ENCODE measurements at regions not wholly inside any gene's neighbourhood (a gene's known extent, or its start where the extent isn't known, plus 50 kb on each side); places are given as distances from the start of the nearest gene placed in this dataset.
"Not testable (repeated sequence)": the region's sequence is repeated elsewhere in the genome, so short reads cannot be mapped to it uniquely, and the experiment has no call there.

GRCh38 chr17:21470422-21470821 lies 94.3 kb downstream of the KCNJ12 start:
- POLR2A ChIA-PET; DNase-seq (ENCODE audit: low read depth, low spot score); H3K4me3 ChIP-seq (ENCODE audit: low read depth, low read length): not testable (repeated sequence)
- CTCF ChIA-PET = interaction anchor here (1.0 to 2.1 kb wide), 2 partner anchors 11 to 13 kb away, joined by 3 to 13 read pairs; no protein-coding TSS in a partner anchor

GRCh38 chr17:21470861-21471260 lies 94.7 kb downstream of the KCNJ12 start:
- POLR2A ChIA-PET = no interaction called here
- CTCF ChIA-PET = interaction anchor here (1.0 to 2.1 kb wide), 2 partner anchors 11 to 13 kb away, joined by 3 to 13 read pairs; no protein-coding TSS in a partner anchor
- no peak for DNase-seq (ENCODE audit: low read depth, low spot score)
- no peak overlapping the region for H3K4me3 ChIP-seq (ENCODE audit: low read depth, low read length)
- no peak for TF ChIP-seq CTCF (IDR thresholded peaks at IDR 0.05; ENCODE audit: insufficient read depth, low read length, missing control alignments)

GRCh38 chr17:21474815-21475214 lies 98.7 kb downstream of the KCNJ12 start:
- no peak overlapping the region for H3K4me3 ChIP-seq (ENCODE audit: low read depth, low read length)
- no peak for TF ChIP-seq CTCF (IDR thresholded peaks at IDR 0.05; ENCODE audit: insufficient read depth, low read length, missing control alignments)
- no peak for DNase-seq (ENCODE audit: low read depth, low spot score)
- CTCF ChIA-PET = interaction anchor here (1.5 kb wide), 1 partner anchor 18 kb away, joined by 6 read pairs; no protein-coding TSS in a partner anchor
- POLR2A ChIA-PET = no interaction called here

- no peak for DNase-seq (ENCODE audit: low read depth, low spot score)
- no peak overlapping the region for H3K4me3 ChIP-seq (ENCODE audit: low read depth, low read length)
- ChIA-PET POLR2A (no interaction called here), CTCF (no interaction called here)
- no peak for TF ChIP-seq CTCF (IDR thresholded peaks at IDR 0.05; ENCODE audit: insufficient read depth, low read length, missing control alignments)
These were observed 99.4 kb downstream of the KCNJ12 start for GRCh38 chr17:21475571-21475970.

- DNase-seq (ENCODE audit: low read depth, low spot score) = no peak
- CTCF ChIA-PET = no interaction called here
- TF ChIP-seq CTCF (IDR thresholded peaks at IDR 0.05; ENCODE audit: insufficient read depth, low read length, missing control alignments) = no peak
- POLR2A ChIA-PET = no interaction called here
- H3K4me3 ChIP-seq (ENCODE audit: low read depth, low read length) = no peak overlapping the region
These were observed 100.7 kb downstream of the KCNJ12 start for GRCh38 chr17:21476867-21477266.

- CTCF ChIA-PET = interaction anchor here (0.7 to 1.7 kb wide), 5 partner anchors 9 to 37 kb away, joined by 3 to 5 read pairs (median 3); no protein-coding TSS in a partner anchor
- no peak for TF ChIP-seq CTCF (IDR thresholded peaks at IDR 0.05; ENCODE audit: insufficient read depth, low read length, missing control alignments)
- no peak for DNase-seq (ENCODE audit: low read depth, low spot score)
- POLR2A ChIA-PET = no interaction called here
- no peak overlapping the region for H3K4me3 ChIP-seq (ENCODE audit: low read depth, low read length)
These were observed 106.2 kb downstream of the KCNJ12 start for GRCh38 chr17:21482189-21482865.

- DNase-seq (ENCODE audit: low read depth, low spot score); H3K4me3 ChIP-seq (ENCODE audit: low read depth, low read length); POLR2A ChIA-PET: not testable (repeated sequence)
- CTCF ChIA-PET = interaction anchor here (4.6 kb wide), 1 partner anchor 25 kb away, joined by 27 read pairs; no protein-coding TSS in a partner anchor
These were observed 111.9 kb downstream of the KCNJ12 start for GRCh38 chr17:21488043-21488442.

All from AG04449 (cell line).